ENCODE measurements at regions not wholly inside any gene's neighbourhood (a gene's known extent, or its start where the extent isn't known, plus 50 kb on each side); places are given as distances from the start of the nearest gene placed in this dataset.
"Not testable (repeated sequence)": the region's sequence is repeated elsewhere in the genome, so short reads cannot be mapped to it uniquely, and the experiment has no call there.

- DNase-seq, result no peak
Measured at GRCh38 chr1:47523835-47524215, 86.0 kb downstream of the FOXD2 start.

- DNase-seq, result no peak
Measured at GRCh38 chr1:47524272-47524671, 86.4 kb downstream of the FOXD2 start.

- DNase-seq, result peak; percentile 12
Measured at GRCh38 chr1:47527653-47528272, 89.9 kb downstream of the FOXD2 start.

- no peak for DNase-seq
Measured at GRCh38 chr1:47529520-47530098, 91.8 kb downstream of the FOXD2 start.

- DNase-seq, result peak; percentile 16
Measured at GRCh38 chr1:47532921-47533792, 95.3 kb downstream of the FOXD2 start.

GRCh38 chr1:47533793-47534328 lies 96.0 kb downstream of the FOXD2 start:
- no peak for DNase-seq

GRCh38 chr1:47534436-47534835 lies 96.6 kb downstream of the FOXD2 start:
- DNase-seq, result no peak

- no peak for DNase-seq
Measured at GRCh38 chr1:47536646-47537118, 98.8 kb downstream of the FOXD2 start.

- DNase-seq, result no peak
Measured at GRCh38 chr1:47537268-47537667, 99.4 kb downstream of the FOXD2 start.

GRCh38 chr1:47537966-47538365 lies 100.1 kb downstream of the FOXD2 start:
- no peak for DNase-seq

GRCh38 chr1:47538530-47538929 lies 100.7 kb downstream of the FOXD2 start:
- not testable (repeated sequence) for DNase-seq

- not testable (repeated sequence) for DNase-seq
Measured at GRCh38 chr1:47541705-47542104, 103.9 kb downstream of the FOXD2 start.

- not testable (repeated sequence) for DNase-seq
Measured at GRCh38 chr1:47543089-47543488, 105.2 kb downstream of the FOXD2 start.

GRCh38 chr1:47545912-47546483 lies 108.2 kb downstream of the FOXD2 start:
- DNase-seq, result no peak

- no peak for DNase-seq
Measured at GRCh38 chr1:47547753-47548573, 110.1 kb downstream of the FOXD2 start.

- DNase-seq, result no peak
Measured at GRCh38 chr1:47548637-47549036, 110.8 kb downstream of the FOXD2 start.

- no peak for DNase-seq
Measured at GRCh38 chr1:47549532-47549931, 111.7 kb downstream of the FOXD2 start.

GRCh38 chr1:47550929-47551328 lies 113.1 kb downstream of the FOXD2 start:
- no peak for DNase-seq

- no peak for DNase-seq
Measured at GRCh38 chr1:47551971-47552528, 114.2 kb downstream of the FOXD2 start.

- no peak for DNase-seq
Measured at GRCh38 chr1:47554082-47554481, 116.2 kb downstream of the FOXD2 start.

- no peak for DNase-seq
Measured at GRCh38 chr1:47554901-47555300, 117.1 kb downstream of the FOXD2 start.

- DNase-seq, result no peak
Measured at GRCh38 chr1:47555306-47555705, 117.5 kb downstream of the FOXD2 start.
